ENCODE measurements at regions not wholly inside any gene's neighbourhood (a gene's known extent, or its start where the extent isn't known, plus 50 kb on each side); places are given as distances from the start of the nearest gene placed in this dataset.
A peak's percentile ranks its signal among the peaks of the same experiment; 100 is the strongest.
"Not testable (repeated sequence)": the region's sequence is repeated elsewhere in the genome, so short reads cannot be mapped to it uniquely, and the experiment has no call there.

- DNase-seq = no peak
Observed at GRCh38 chr10:45564303-45564959, 108.1 kb downstream of the ZFAND4 start.

- DNase-seq = no peak
Observed at GRCh38 chr10:45561952-45562351, 110.6 kb downstream of the ZFAND4 start.

GRCh38 chr10:45560262-45560661 lies 112.3 kb downstream of the ZFAND4 start:
- DNase-seq = no peak

- DNase-seq = no peak
Observed at GRCh38 chr10:45558425-45558824, 114.1 kb downstream of the ZFAND4 start.

- DNase-seq = peak; percentile 12
Observed at GRCh38 chr10:45557275-45557905, 115.2 kb downstream of the ZFAND4 start.

- DNase-seq = no peak
Observed at GRCh38 chr10:45555795-45556194, 116.8 kb downstream of the ZFAND4 start.

GRCh38 chr10:45555332-45555731 lies 117.2 kb downstream of the ZFAND4 start:
- DNase-seq = not testable (repeated sequence)

- DNase-seq = no peak
Observed at GRCh38 chr10:45553613-45554012, 119.0 kb downstream of the ZFAND4 start.

- no peak for DNase-seq
Observed at GRCh38 chr10:45553155-45553554, 119.4 kb downstream of the ZFAND4 start.

GRCh38 chr10:45552476-45552875 lies 120.1 kb downstream of the ZFAND4 start:
- DNase-seq = no peak

GRCh38 chr10:45550903-45551786 lies 121.4 kb downstream of the ZFAND4 start:
- DNase-seq = no peak

- DNase-seq = no peak
Observed at GRCh38 chr10:45548068-45548467, 124.5 kb downstream of the ZFAND4 start.

- no peak for DNase-seq
Observed at GRCh38 chr10:45547207-45547606, 125.4 kb downstream of the ZFAND4 start.

- no peak for DNase-seq
Observed at GRCh38 chr10:45545150-45545549, 127.4 kb downstream of the ZFAND4 start.

- DNase-seq = no peak
Observed at GRCh38 chr10:45544191-45544590, 128.4 kb downstream of the ZFAND4 start.

GRCh38 chr10:45541032-45541431 lies 131.5 kb downstream of the ZFAND4 start:
- DNase-seq = not testable (repeated sequence)

- not testable (repeated sequence) for DNase-seq
Observed at GRCh38 chr10:45540589-45540988, 132.0 kb downstream of the ZFAND4 start.

- DNase-seq = not testable (repeated sequence)
Observed at GRCh38 chr10:45539569-45539968, 133.0 kb downstream of the ZFAND4 start.

GRCh38 chr10:45534572-45534971 lies 138.0 kb downstream of the ZFAND4 start:
- no peak for DNase-seq

- DNase-seq = no peak
Observed at GRCh38 chr10:45532480-45532879, 140.1 kb downstream of the ZFAND4 start.

GRCh38 chr10:45526309-45526905 lies 146.2 kb downstream of the ZFAND4 start:
- DNase-seq = no peak

- DNase-seq = no peak
Observed at GRCh38 chr10:45520476-45520875, 146.5 kb downstream of the ALOX5 start.

GRCh38 chr10:45518741-45519140 lies 144.7 kb downstream of the ALOX5 start:
- DNase-seq = no peak

Measured in CD4-positive, alpha-beta T cell treated with Interleukin-17A for 4 hours (primary cell).